ENCODE measurements at regions not wholly inside any gene's neighbourhood (a gene's known extent, or its start where the extent isn't known, plus 50 kb on each side); places are given as distances from the start of the nearest gene placed in this dataset.
"Not testable (repeated sequence)": the region's sequence is repeated elsewhere in the genome, so short reads cannot be mapped to it uniquely, and the experiment has no call there.

- no peak for DNase-seq
These were observed 354.6 kb downstream of the SFMBT2 start for GRCh38 chr10:7056216-7056615.

- no peak for DNase-seq
These were observed 355.9 kb downstream of the SFMBT2 start for GRCh38 chr10:7054915-7055314.

GRCh38 chr10:7053195-7053594, 357.6 kb downstream of the SFMBT2 start:
- DNase-seq, result no peak

- not testable (repeated sequence) for DNase-seq
These were observed 360.8 kb downstream of the SFMBT2 start for GRCh38 chr10:7050024-7050423.

GRCh38 chr10:7048061-7048460, 362.8 kb downstream of the SFMBT2 start:
- DNase-seq, result no peak

- DNase-seq, result no peak
These were observed 364.2 kb downstream of the SFMBT2 start for GRCh38 chr10:7046615-7047014.

- DNase-seq, result no peak
These were observed 364.8 kb downstream of the SFMBT2 start for GRCh38 chr10:7045891-7046599.

GRCh38 chr10:7043055-7043653, 367.7 kb downstream of the SFMBT2 start:
- DNase-seq, result no peak

- no peak for DNase-seq
These were observed 368.3 kb downstream of the SFMBT2 start for GRCh38 chr10:7042419-7043054.

GRCh38 chr10:7042000-7042399, 368.8 kb downstream of the SFMBT2 start:
- no peak for DNase-seq

- DNase-seq, result no peak
These were observed 370.2 kb downstream of the SFMBT2 start for GRCh38 chr10:7040681-7041080.

- DNase-seq, result no peak
These were observed 371.0 kb downstream of the SFMBT2 start for GRCh38 chr10:7039859-7040258.

GRCh38 chr10:7038416-7038815, 372.4 kb downstream of the SFMBT2 start:
- no peak for DNase-seq

- not testable (repeated sequence) for DNase-seq
These were observed 373.4 kb downstream of the SFMBT2 start for GRCh38 chr10:7037434-7037833.

- no peak for DNase-seq
These were observed 373.9 kb downstream of the SFMBT2 start for GRCh38 chr10:7036951-7037350.

GRCh38 chr10:7035126-7035761, 375.6 kb downstream of the SFMBT2 start:
- DNase-seq, result peak; percentile 70

- DNase-seq, result no peak
These were observed 377.8 kb downstream of the SFMBT2 start for GRCh38 chr10:7033031-7033430.

GRCh38 chr10:7030134-7030855, 380.5 kb downstream of the SFMBT2 start:
- no peak for DNase-seq

- DNase-seq, result no peak
These were observed 381.2 kb downstream of the SFMBT2 start for GRCh38 chr10:7029672-7030071.

GRCh38 chr10:7028809-7029166, 382.0 kb downstream of the SFMBT2 start:
- no peak for DNase-seq

GRCh38 chr10:7027913-7028808, 382.7 kb downstream of the SFMBT2 start:
- no peak for DNase-seq
